ENCODE measurements at regions not wholly inside any gene's neighbourhood (a gene's known extent, or its start where the extent isn't known, plus 50 kb on each side); places are given as distances from the start of the nearest gene placed in this dataset.

- H2BK15ac ChIP-seq (ENCODE audit: low read depth, low read length), result no peak overlapping the region
- H3K27me3 ChIP-seq (ENCODE audit: control insufficient read depth, insufficient read depth, low read length), result no peaks in the 10 kb centered on the region; the same call in none of the 2 replicates
- H3K36me3 ChIP-seq (ENCODE audit: control insufficient read depth, insufficient read depth, low read length), result no peaks in the 10 kb centered on the region
- H3K4me2 ChIP-seq (ENCODE audit: low read depth, low read length), result no peak overlapping the region
- no peak overlapping the region for H3K23ac ChIP-seq (ENCODE audit: low read depth, low read length)
- H3K18ac ChIP-seq (ENCODE audit: low read depth, low read length), result no peak overlapping the region
- H3K14ac ChIP-seq (replicated peaks; ENCODE audit: low read depth, low read length), result no peak overlapping the region
- ChIA-PET CTCF (interaction anchor here (0.9 kb wide), 1 partner anchor 14 kb away, joined by 3 read pairs; no protein-coding TSS in a partner anchor), POLR2A (ENCODE audit: unreplicated experiment) (no interaction called here)
- BruUV-seq (replicated peaks), result no TSS peak
- H3K27ac ChIP-seq (ENCODE audit: insufficient read depth, low read length), result no peak overlapping the region
- no peaks in the 10 kb centered on the region for H3K9me3 ChIP-seq (ENCODE audit: control insufficient read depth, insufficient read depth, low read length)
- ATAC-seq (ENCODE audit: low read depth), result no peak
- H3K9me1 ChIP-seq (ENCODE audit: insufficient read depth, low read length), result no peaks in the 10 kb centered on the region
- no peak overlapping the region for H3K4ac ChIP-seq (ENCODE audit: low read depth, low read length)
- H2BK20ac ChIP-seq (ENCODE audit: low read depth, low read length), result no peak overlapping the region
- H4K20me1 ChIP-seq (ENCODE audit: insufficient read depth, low read length), result no peaks in the 10 kb centered on the region
- intact Hi-C loops (cut with micrococcal nuclease) (no loop called here), dilution Hi-C loops (cut with HindIII; ENCODE audit: low sequenced_read_pairs, unreplicated experiment) (no loop called here), in situ Hi-C loops (cut with MboI; ENCODE audit: low sequenced_read_pairs) (no loop called here)
- no peak overlapping the region for H2BK120ac ChIP-seq (ENCODE audit: low read depth, low read length)
- DNase-seq, result peak; percentile 13
- H4K8ac ChIP-seq (ENCODE audit: low read depth in 2 of 2, low read length in 2 of 2), result no peak overlapping the region
- 15% methylated on average over 2 of the region's 3 CpGs; no CpG with 5 or more reads in 1 of the 2 experiments for WGBS, 2 experiments (ENCODE audit: extremely low coverage in 2 of 2, insufficient read length in 1 of 2)
- peaks cover 5% of the 10 kb centered on the region for H3K4me1 ChIP-seq (ENCODE audit: control insufficient read depth, insufficient read depth, low read length)
- H2AFZ ChIP-seq (replicated peaks; ENCODE audit: low read length, poor library complexity), result no peak overlapping the region
- H3K9ac ChIP-seq (ENCODE audit: low read depth, low read length), result no peak overlapping the region
- H3K56ac ChIP-seq (ENCODE audit: extremely low read depth, insufficient read depth, low read length), result no peak overlapping the region
- H3K79me1 ChIP-seq (ENCODE audit: low read depth in 1 of 2, low read length in 2 of 2), result no peaks in the 10 kb centered on the region
- no peak overlapping the region for H4K5ac ChIP-seq (ENCODE audit: low read depth, low read length)
- H2BK5ac ChIP-seq (ENCODE audit: low read depth, low read length, poor library complexity, severe bottlenecking), result no peak overlapping the region
- H2AK5ac ChIP-seq (ENCODE audit: low read depth, low read length), result no peak overlapping the region
- no peak overlapping the region for H3K4me3 ChIP-seq (ENCODE audit: insufficient read depth, low read depth, low read length)
- H2AK9ac ChIP-seq (replicated peaks; ENCODE audit: low read depth, low read length, poor library complexity), result no peak overlapping the region
- H4K91ac ChIP-seq (ENCODE audit: insufficient read depth, low read depth, low read length), result no peak overlapping the region
- TF ChIP-seq NFE2L2 (IDR thresholded peaks at IDR 0.05; ENCODE audit: low read depth, low read length) (no peak), MAFK (IDR thresholded peaks at IDR 0.05; ENCODE audit: low read depth, low read length) (no peak), FOS (IDR thresholded peaks at IDR 0.05; ENCODE audit: low read depth, low read length) (no peak), ELK1 (IDR thresholded peaks at IDR 0.05; ENCODE audit: borderline replicate concordance, low read depth, low read length) (no peak), SMC3 (IDR thresholded peaks at IDR 0.05; ENCODE audit: low read depth, low read length) (no peak), MAZ (IDR thresholded peaks at IDR 0.05; ENCODE audit: borderline replicate concordance, low read depth, low read length) (no peak), RAD21 (IDR thresholded peaks at IDR 0.05; ENCODE audit: low read length) (no peak)
- TF ChIP-seq, protein P1, sequence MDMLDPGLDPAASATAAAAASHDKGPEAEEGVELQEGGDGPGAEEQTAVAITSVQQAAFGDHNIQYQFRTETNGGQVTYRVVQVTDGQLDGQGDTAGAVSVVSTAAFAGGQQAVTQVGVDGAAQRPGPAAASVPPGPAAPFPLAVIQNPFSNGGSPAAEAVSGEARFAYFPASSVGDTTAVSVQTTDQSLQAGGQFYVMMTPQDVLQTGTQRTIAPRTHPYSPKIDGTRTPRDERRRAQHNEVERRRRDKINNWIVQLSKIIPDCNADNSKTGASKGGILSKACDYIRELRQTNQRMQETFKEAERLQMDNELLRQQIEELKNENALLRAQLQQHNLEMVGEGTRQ (IDR thresholded peaks at IDR 0.05; ENCODE audit: low read depth, low read length), result no peak
- TF ChIP-seq, protein P2, sequence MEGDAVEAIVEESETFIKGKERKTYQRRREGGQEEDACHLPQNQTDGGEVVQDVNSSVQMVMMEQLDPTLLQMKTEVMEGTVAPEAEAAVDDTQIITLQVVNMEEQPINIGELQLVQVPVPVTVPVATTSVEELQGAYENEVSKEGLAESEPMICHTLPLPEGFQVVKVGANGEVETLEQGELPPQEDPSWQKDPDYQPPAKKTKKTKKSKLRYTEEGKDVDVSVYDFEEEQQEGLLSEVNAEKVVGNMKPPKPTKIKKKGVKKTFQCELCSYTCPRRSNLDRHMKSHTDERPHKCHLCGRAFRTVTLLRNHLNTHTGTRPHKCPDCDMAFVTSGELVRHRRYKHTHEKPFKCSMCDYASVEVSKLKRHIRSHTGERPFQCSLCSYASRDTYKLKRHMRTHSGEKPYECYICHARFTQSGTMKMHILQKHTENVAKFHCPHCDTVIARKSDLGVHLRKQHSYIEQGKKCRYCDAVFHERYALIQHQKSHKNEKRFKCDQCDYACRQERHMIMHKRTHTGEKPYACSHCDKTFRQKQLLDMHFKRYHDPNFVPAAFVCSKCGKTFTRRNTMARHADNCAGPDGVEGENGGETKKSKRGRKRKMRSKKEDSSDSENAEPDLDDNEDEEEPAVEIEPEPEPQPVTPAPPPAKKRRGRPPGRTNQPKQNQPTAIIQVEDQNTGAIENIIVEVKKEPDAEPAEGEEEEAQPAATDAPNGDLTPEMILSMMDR (conservative IDR thresholded peaks at IDR 0.05; ENCODE audit: low read depth, low read length), result no peak
Measured at GRCh38 chr3:160618878-160619277, 53.5 kb upstream of the KPNA4 start.
